ENCODE measurements at regions not wholly inside any gene's neighbourhood (a gene's known extent, or its start where the extent isn't known, plus 50 kb on each side); places are given as distances from the start of the nearest gene placed in this dataset.
A peak's percentile ranks its signal among the peaks of the same experiment; 100 is the strongest.

DNA sequence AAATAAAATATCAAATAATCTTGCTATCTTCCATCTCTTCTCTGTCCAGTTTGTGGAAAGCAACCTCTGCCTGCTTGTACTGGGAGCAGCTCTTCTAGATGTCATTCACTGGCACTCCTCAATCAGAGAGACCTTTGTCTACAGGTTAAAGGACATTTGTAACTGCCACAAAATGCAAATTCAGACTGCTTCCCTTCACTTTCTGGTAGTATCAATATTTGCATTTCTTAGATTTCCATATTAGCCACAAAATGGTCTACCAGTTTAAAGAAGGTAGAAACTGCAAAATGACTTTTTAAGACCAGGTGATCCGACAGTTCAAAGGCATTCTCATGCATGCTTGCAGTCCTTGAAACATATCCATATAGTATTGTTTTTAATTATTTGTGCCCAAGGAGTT is 51.7 kb upstream of the RCN1 start:
- Histone ChIP-seq H3K9me3 (ENCODE audit: low read length) (no peaks in the 10 kb centered on the region), H3K4me1 (ENCODE audit: insufficient read depth, low read length) (peaks cover 8% of the 10 kb centered on the region), H2AFZ (ENCODE audit: low read depth, low read length) (no peak overlapping the region), H3K27me3 (ENCODE audit: insufficient read depth, low read length) (no peaks in the 10 kb centered on the region), H3K4me3 (ENCODE audit: low read length) (no peak overlapping the region), H3K36me3 (ENCODE audit: insufficient read depth, low read length) (no peaks in the 10 kb centered on the region)

DNA sequence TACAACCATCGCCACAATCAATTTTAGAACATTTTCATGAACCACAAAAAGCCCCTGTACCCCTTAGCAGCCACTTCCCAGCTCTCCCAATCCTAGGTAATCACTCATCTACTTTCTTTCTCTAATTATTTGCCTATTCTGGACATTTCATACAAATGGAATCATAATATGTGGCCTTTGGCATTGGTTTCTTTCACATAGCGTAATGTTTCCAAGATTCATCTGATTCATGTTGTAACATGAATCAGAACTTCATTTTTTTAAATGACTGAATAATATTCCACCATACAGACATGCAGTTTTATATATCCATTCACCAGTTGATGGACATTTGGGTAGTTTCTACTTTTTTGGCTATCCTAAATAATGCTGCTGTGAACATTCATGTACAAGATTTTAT is 56.2 kb upstream of the RCN1 start:
- Histone ChIP-seq H3K36me3 (ENCODE audit: insufficient read depth, low read length) (no peaks in the 10 kb centered on the region), H3K27me3 (ENCODE audit: insufficient read depth, low read length) (peaks cover 2% of the 10 kb centered on the region), H3K4me1 (ENCODE audit: insufficient read depth, low read length) (no peaks in the 10 kb centered on the region), H3K9me3 (ENCODE audit: low read length) (no peaks in the 10 kb centered on the region), H2AFZ (ENCODE audit: low read depth, low read length) (no peak overlapping the region), H3K4me3 (ENCODE audit: low read length) (no peak overlapping the region)

DNA sequence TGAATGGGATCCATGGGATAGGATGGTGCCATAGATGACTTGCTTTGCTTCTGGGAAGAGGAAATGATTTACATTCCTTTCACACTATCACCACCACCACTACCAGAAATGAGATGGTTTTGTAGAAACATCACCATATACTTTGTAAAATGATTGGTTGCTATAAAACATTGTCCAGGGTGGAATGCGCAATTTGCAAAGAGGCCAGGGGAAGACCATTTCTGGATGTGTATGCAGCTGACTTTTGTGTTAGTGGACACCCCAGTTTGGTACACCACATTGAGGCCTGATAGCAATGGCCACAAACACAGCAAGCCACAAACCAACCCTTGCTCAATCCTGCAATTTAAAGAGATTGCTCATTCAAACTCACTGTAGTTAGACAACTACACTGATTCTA is 56.7 kb upstream of the RCN1 start:
- Histone ChIP-seq H3K4me3 (ENCODE audit: low read length) (no peak overlapping the region), H3K27me3 (ENCODE audit: insufficient read depth, low read length) (peaks cover 2% of the 10 kb centered on the region), H3K36me3 (ENCODE audit: insufficient read depth, low read length) (no peaks in the 10 kb centered on the region), H2AFZ (ENCODE audit: low read depth, low read length) (no peak overlapping the region), H3K4me1 (ENCODE audit: insufficient read depth, low read length) (no peaks in the 10 kb centered on the region), H3K9me3 (ENCODE audit: low read length) (no peaks in the 10 kb centered on the region)

DNA sequence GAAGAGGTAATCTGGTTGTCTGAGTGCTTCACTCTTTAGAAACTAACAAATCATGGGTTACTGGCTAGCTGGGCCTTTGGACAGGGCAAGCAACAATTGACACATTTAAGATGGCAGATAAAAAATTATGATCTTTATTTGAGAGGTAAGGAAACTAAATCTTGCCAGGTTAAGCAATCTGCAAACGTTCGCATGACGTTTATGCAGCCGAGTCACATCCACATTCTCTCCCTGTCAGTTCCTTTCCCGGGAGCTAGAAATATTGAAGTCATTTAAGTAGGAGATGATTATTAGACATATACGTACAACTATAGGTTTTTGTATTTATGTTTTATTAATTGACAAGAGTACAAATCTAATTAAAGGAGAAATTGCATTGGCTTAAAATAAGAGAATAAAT is 57.4 kb upstream of the RCN1 start:
- Histone ChIP-seq H3K4me3 (ENCODE audit: low read length) (no peak overlapping the region), H3K36me3 (ENCODE audit: insufficient read depth, low read length) (no peaks in the 10 kb centered on the region), H3K9me3 (ENCODE audit: low read length) (no peaks in the 10 kb centered on the region), H2AFZ (ENCODE audit: low read depth, low read length) (no peak overlapping the region), H3K4me1 (ENCODE audit: insufficient read depth, low read length) (no peaks in the 10 kb centered on the region), H3K27me3 (ENCODE audit: insufficient read depth, low read length) (peaks cover 2% of the 10 kb centered on the region)

DNA sequence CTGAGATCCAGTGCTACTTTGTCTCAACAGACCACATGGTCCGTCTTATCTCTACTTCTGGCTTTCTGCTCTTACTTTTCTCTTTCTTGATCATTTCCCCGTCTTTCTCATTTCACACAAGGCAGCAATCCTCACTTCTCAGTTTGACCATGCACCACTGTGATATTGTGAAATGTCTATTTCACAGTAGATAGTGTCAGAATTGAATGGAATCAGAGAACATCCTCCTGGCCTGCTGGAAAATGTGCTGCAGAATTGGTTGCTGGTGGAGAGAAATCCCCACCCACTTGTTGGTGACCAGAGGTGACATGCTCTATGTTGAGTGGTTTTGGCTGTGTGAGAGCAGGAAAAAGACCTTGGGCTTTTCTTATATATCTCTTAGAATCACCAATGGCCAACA is 57.8 kb upstream of the RCN1 start:
- Histone ChIP-seq H3K27me3 (ENCODE audit: insufficient read depth, low read length) (peaks cover 2% of the 10 kb centered on the region), H3K4me3 (ENCODE audit: low read length) (no peak overlapping the region), H3K36me3 (ENCODE audit: insufficient read depth, low read length) (no peaks in the 10 kb centered on the region), H3K4me1 (ENCODE audit: insufficient read depth, low read length) (no peaks in the 10 kb centered on the region), H2AFZ (ENCODE audit: low read depth, low read length) (no peak overlapping the region), H3K9me3 (ENCODE audit: low read length) (no peaks in the 10 kb centered on the region)

DNA sequence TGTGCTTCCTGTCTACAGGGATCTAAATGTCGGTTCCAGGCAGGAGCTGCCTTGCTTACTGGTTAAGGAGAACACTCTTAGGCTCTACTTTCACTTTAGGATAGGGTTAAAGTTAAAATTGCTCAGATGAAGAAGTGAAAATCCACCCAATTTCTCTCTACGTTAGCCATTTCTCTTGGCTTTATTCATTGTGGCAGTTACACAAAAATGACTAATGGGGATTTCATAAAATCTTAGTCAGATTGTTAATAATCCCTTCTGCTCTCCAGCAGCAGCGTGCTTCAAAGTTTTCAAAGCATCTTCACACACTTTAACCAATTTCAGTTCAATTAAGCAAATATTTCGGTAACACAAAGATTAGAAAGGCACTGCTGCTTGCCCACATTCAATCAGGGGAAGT is 58.4 kb upstream of the RCN1 start:
- no peaks in the 10 kb centered on the region for H3K36me3 ChIP-seq (ENCODE audit: insufficient read depth, low read length)
- no peak overlapping the region for H3K4me3 ChIP-seq (ENCODE audit: low read length)
- no peaks in the 10 kb centered on the region for H3K4me1 ChIP-seq (ENCODE audit: insufficient read depth, low read length)
- H3K27me3 ChIP-seq (ENCODE audit: insufficient read depth, low read length) = peaks cover 2% of the 10 kb centered on the region
- no peaks in the 10 kb centered on the region for H3K9me3 ChIP-seq (ENCODE audit: low read length)
- H2AFZ ChIP-seq (ENCODE audit: low read depth, low read length) = no peak overlapping the region

DNA sequence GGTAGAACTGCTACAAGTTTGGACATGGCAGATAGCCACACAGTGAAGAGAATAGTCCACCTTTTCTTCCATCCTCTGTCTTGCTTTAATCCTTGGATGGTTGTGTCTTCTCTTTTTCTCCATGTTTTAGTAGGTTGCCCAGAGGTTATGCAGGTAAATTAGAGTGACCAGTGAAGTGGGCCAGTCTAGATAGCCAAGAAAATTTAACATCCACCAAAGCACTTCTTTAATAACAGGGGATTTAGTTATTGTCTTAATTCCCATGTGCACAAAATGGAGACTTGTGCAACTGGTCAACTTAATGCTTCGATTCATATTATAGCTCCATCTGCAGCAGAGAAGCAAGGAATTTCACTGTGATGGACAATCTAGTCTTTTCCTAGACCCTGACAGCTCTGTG is 58.8 kb upstream of the RCN1 start:
- Histone ChIP-seq H2AFZ (ENCODE audit: low read depth, low read length) (no peak overlapping the region), H3K36me3 (ENCODE audit: insufficient read depth, low read length) (no peaks in the 10 kb centered on the region), H3K4me3 (ENCODE audit: low read length) (no peak overlapping the region), H3K27me3 (ENCODE audit: insufficient read depth, low read length) (peaks cover 2% of the 10 kb centered on the region), H3K4me1 (ENCODE audit: insufficient read depth, low read length) (no peaks in the 10 kb centered on the region), H3K9me3 (ENCODE audit: low read length) (no peaks in the 10 kb centered on the region)

DNA sequence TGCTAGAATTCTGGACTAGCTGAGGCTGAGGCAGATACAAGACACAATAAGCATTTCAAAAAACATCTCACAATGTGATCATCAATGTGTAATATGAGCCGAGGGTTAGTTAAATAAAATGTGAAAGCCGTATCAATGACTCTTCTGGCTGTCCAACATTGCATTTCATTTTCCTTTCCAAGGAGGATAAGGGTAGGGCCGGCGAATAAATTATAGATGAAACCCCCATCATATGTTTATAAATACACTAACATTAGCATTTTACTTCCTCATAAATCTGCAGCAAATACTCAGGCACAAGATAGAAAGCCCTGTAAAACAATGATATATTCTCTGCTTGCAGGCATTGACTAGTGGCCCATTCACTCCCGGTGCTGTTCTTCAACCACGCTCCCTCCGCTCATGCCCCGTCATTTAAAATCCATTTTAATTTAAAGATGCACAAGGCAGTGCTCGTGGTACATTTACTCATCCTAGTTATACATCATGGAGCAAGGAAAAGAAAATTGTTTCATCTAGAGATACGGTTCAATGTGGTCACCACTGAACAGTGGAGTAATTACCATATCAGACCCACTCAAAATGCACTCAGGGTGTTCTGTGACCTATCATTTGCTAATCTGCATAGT is 59.9 kb upstream of the RCN1 start:
- Histone ChIP-seq H3K27me3 (ENCODE audit: insufficient read depth, low read length) (peaks cover 2% of the 10 kb centered on the region), H3K4me3 (ENCODE audit: low read length) (no peak overlapping the region), H3K9me3 (ENCODE audit: low read length) (no peaks in the 10 kb centered on the region), H3K36me3 (ENCODE audit: insufficient read depth, low read length) (no peaks in the 10 kb centered on the region), H2AFZ (ENCODE audit: low read depth, low read length) (no peak overlapping the region), H3K4me1 (ENCODE audit: insufficient read depth, low read length) (no peaks in the 10 kb centered on the region)

DNA sequence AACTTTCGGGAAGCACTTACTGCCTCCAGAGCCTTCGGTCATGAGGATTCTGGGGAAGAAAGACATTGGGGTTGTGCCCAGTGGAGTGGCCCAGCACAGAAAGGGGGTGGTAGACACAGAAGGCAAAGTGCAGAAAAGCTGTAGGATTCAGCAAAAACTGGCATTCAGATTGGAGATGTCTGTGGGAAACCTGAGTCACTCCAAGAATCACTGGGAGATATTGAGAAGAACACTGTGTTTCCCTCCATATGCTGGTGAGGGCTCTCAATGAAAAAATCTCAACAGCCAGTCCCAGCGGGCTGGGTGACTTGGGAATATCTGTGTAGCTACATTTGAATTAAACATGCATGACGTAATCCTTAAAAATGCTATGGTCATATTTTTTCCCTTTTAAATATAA is 61.2 kb upstream of the RCN1 start:
- no peaks in the 10 kb centered on the region for H3K4me1 ChIP-seq (ENCODE audit: insufficient read depth, low read length)

DNA sequence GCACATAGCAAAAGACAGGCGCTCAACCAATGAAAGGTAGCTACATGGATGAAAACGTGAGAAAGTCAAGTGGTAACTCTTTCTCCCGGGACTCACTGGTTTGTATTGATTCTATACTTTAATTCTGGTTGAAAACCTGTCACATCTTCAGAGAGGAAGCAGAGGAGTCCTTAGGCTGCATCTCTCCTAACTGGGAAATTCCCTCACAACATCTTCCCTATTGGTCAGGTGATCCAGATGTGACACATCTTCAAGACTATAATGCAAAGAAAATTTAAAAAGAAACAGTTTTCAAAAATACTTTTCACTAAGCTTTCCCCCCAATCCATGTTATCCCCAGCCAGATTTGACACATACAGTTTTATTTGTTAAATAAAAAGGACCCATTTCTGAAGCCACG is 62.7 kb upstream of the RCN1 start:
- Histone ChIP-seq H3K4me3 (ENCODE audit: low read length) (no peak overlapping the region), H3K27me3 (ENCODE audit: insufficient read depth, low read length) (peaks cover 2% of the 10 kb centered on the region), H2AFZ (ENCODE audit: low read depth, low read length) (no peak overlapping the region), H3K4me1 (ENCODE audit: insufficient read depth, low read length) (no peaks in the 10 kb centered on the region), H3K36me3 (ENCODE audit: insufficient read depth, low read length) (no peaks in the 10 kb centered on the region), H3K9me3 (ENCODE audit: low read length) (no peaks in the 10 kb centered on the region)

More for the DNA sequence above, 61.2 kb upstream of the RCN1 start:
- Histone ChIP-seq H3K9me3 (ENCODE audit: low read length) (no peaks in the 10 kb centered on the region), H3K36me3 (ENCODE audit: insufficient read depth, low read length) (no peaks in the 10 kb centered on the region), H3K27me3 (ENCODE audit: insufficient read depth, low read length) (peaks cover 2% of the 10 kb centered on the region), H2AFZ (ENCODE audit: low read depth, low read length) (no peak overlapping the region), H3K4me3 (ENCODE audit: low read length) (no peak overlapping the region)

DNA sequence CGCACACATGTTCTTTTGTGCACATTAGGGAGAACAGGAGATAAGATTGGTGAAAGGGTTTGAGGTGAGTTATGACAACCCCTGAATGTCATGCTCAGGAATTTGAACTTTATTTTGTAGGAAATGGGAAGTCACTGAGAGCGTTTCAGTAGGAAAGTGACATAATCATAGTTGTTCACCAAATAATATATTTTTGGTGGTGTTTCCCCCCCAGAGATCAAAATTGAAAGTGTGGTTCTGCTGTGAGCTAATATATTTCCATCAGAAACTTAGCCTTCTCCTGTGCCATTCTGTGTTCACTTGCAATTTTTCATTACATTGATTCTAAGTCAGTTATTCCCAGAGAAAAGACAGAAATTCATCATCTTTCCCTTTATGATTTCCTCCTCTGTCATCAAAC is 64.1 kb upstream of the RCN1 start:
- Histone ChIP-seq H2AFZ (ENCODE audit: low read depth, low read length) (no peak overlapping the region), H3K9me3 (ENCODE audit: low read length) (no peaks in the 10 kb centered on the region), H3K4me1 (ENCODE audit: insufficient read depth, low read length) (no peaks in the 10 kb centered on the region), H3K4me3 (ENCODE audit: low read length) (no peak overlapping the region), H3K27me3 (ENCODE audit: insufficient read depth, low read length) (no peaks in the 10 kb centered on the region), H3K36me3 (ENCODE audit: insufficient read depth, low read length) (no peaks in the 10 kb centered on the region)

DNA sequence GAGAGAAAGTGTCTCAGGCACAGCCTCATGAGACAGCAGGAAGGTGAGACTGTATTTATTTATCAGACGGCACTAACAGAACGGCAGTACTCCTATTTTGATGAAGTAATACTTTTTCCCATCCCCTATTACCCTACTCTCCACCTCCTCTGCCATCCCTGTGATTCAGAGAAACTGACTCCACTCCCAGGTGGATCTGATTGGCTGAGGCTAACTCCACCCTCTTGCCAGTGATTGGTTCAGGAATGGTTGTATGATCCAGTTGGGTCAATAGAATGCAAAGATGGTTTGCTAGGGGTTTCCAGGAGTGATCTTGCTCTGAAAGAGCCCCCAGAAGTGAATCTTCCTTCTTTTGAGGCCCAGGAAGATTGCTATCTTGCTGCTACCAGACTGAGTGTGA is 65.9 kb upstream of the RCN1 start:
- Histone ChIP-seq H3K4me3 (ENCODE audit: low read length) (no peak overlapping the region), H3K4me1 (ENCODE audit: insufficient read depth, low read length) (no peaks in the 10 kb centered on the region), H3K9me3 (ENCODE audit: low read length) (no peaks in the 10 kb centered on the region), H3K27me3 (ENCODE audit: insufficient read depth, low read length) (no peaks in the 10 kb centered on the region), H3K36me3 (ENCODE audit: insufficient read depth, low read length) (no peaks in the 10 kb centered on the region), H2AFZ (ENCODE audit: low read depth, low read length) (no peak overlapping the region)

DNA sequence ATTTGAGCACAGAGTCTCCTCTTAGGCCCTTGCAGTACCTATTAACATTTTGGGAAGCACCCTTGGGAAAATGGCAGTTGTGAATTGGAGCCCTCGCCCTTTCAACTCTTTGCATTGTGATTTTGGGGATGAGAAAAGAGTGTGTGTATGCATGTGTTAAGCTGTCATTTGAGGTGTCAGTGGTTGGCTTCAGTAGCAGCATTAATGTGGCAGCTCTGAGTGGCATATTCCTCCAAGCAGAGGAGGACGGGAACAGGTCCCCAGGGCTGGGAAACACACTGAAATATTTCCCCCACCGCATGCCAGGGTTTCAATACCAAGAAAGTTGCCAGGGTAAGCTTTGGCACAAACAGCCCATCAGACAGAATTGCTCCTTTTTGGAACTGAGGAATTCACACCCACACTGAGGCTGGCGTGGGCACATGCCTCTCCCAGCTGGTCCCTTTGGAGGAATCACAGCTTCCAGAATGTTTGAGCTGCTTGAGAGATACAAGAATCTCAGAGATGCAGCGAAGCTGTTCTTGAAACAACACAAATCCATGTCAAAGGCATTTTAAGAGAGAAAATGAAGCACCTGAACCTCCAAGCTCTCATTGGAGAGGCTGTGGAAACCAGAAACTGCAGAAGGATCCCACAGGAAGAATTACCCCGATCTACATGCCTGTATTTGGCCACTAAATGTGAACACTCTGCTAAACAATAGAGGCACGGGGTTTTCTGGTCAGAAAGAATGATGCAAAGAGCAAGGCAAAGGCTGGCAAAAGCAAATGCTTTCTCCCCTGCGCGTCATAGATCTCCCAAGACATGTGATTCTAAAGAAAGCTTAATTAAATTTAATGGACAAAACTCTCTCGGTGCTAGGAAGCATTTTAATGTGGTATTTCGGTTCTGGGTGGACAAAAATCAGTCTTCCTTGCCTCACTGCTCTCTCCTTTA is 67.2 kb upstream of the RCN1 start:
- no peaks in the 10 kb centered on the region for H3K36me3 ChIP-seq (ENCODE audit: insufficient read depth, low read length)
- no peaks in the 10 kb centered on the region for H3K27me3 ChIP-seq (ENCODE audit: insufficient read depth, low read length)
- H2AFZ ChIP-seq (ENCODE audit: low read depth, low read length) = peak overlapping the region; percentile 39
- no peaks in the 10 kb centered on the region for H3K4me1 ChIP-seq (ENCODE audit: insufficient read depth, low read length)
- H3K4me3 ChIP-seq (ENCODE audit: low read length) = no peak overlapping the region
- H3K9me3 ChIP-seq (ENCODE audit: low read length) = no peaks in the 10 kb centered on the region

Data from neuron (in vitro differentiated cells).